HL-60 (cell line): ENCODE measurements at regions not wholly inside any gene's neighbourhood (a gene's known extent, or its start where the extent isn't known, plus 50 kb on each side); places are given as distances from the start of the nearest gene placed in this dataset.

Experiments
- POLR2AphosphoS5 ChIP-seq: IDR thresholded peaks from 2 replicates; pipeline ENCODE4 v1.6.1; 2012; ENCODE audit warnings: low read depth
- TF ChIP-seq, protein P1 (sequence below): IDR thresholded peaks from one replicate; pipeline ENCODE4 v1.5.1; 2011; ENCODE audit warnings: low read length, control low read depth, inconsistent platforms; ENCODE audit not compliant: insufficient read depth
- TF ChIP-seq, protein P2 (sequence below): IDR thresholded peaks from 2 replicates; pipeline ENCODE4 v1.6.1; 2012; ENCODE audit warnings: low read depth; ENCODE audit not compliant: insufficient replicate concordance

DNA sequence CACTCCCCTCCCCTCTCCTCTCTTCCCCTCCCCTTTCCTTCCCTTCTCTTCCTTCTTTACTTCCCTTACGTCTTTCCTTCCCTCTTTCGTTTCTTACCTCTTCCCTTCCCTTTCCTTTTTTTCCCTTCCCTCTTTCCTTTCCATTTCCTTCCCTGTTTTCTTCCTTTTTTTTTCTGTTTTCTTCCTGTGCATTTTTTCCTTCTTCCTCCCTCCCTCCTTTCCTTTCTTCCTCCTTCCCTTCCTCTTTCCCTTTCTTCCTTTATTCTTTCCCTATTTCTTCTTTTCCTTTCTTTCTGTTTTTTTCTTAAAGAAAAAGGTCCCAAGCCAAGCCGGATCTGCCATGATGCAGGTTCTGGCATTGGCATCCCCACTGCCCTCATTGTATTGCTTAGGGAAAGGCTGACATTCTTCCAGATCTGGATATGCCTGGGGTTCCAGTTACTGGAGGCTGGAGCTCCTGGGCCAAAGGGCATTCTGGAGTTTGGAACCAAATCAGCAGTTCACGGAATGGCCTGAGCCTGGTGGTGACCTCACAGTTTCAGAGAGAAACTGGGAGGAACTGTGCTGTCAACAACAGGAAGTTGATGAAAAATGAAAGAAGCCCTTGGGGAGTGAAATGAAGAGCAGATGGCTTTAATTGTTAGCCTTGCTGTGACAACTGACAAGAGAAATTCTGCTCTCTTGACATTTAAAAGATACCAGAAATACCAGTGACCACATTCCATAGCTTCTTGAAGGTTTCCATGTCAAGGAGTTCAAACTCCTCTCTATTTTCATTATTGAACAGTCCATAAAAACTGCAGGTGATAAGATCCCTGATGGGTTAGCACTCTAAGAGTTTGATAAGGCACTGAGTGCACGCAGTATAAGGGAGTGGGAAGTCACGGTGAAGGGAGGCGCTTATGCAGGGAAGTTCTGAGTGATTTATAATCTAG, 622.1 kb downstream of the SPRY1 start:
- TF ChIP-seq, protein P1, sequence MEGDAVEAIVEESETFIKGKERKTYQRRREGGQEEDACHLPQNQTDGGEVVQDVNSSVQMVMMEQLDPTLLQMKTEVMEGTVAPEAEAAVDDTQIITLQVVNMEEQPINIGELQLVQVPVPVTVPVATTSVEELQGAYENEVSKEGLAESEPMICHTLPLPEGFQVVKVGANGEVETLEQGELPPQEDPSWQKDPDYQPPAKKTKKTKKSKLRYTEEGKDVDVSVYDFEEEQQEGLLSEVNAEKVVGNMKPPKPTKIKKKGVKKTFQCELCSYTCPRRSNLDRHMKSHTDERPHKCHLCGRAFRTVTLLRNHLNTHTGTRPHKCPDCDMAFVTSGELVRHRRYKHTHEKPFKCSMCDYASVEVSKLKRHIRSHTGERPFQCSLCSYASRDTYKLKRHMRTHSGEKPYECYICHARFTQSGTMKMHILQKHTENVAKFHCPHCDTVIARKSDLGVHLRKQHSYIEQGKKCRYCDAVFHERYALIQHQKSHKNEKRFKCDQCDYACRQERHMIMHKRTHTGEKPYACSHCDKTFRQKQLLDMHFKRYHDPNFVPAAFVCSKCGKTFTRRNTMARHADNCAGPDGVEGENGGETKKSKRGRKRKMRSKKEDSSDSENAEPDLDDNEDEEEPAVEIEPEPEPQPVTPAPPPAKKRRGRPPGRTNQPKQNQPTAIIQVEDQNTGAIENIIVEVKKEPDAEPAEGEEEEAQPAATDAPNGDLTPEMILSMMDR: no peak
- no peak for TF ChIP-seq POLR2AphosphoS5
- TF ChIP-seq, protein P2, sequence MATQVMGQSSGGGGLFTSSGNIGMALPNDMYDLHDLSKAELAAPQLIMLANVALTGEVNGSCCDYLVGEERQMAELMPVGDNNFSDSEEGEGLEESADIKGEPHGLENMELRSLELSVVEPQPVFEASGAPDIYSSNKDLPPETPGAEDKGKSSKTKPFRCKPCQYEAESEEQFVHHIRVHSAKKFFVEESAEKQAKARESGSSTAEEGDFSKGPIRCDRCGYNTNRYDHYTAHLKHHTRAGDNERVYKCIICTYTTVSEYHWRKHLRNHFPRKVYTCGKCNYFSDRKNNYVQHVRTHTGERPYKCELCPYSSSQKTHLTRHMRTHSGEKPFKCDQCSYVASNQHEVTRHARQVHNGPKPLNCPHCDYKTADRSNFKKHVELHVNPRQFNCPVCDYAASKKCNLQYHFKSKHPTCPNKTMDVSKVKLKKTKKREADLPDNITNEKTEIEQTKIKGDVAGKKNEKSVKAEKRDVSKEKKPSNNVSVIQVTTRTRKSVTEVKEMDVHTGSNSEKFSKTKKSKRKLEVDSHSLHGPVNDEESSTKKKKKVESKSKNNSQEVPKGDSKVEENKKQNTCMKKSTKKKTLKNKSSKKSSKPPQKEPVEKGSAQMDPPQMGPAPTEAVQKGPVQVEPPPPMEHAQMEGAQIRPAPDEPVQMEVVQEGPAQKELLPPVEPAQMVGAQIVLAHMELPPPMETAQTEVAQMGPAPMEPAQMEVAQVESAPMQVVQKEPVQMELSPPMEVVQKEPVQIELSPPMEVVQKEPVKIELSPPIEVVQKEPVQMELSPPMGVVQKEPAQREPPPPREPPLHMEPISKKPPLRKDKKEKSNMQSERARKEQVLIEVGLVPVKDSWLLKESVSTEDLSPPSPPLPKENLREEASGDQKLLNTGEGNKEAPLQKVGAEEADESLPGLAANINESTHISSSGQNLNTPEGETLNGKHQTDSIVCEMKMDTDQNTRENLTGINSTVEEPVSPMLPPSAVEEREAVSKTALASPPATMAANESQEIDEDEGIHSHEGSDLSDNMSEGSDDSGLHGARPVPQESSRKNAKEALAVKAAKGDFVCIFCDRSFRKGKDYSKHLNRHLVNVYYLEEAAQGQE: no peak
